H9 (cell line): ENCODE measurements at regions not wholly inside any gene's neighbourhood (a gene's known extent, or its start where the extent isn't known, plus 50 kb on each side); places are given as distances from the start of the nearest gene placed in this dataset.

Source experiments
- DNase-seq: peaks from one replicate; pipeline ENCODE4 v3.0.0-alpha.2; 2017
- H2AFZ ChIP-seq: one replicate; pipeline ENCODE4 v1.6.1; 2013; ENCODE audit warnings: mild to moderate bottlenecking, low read length, control low read depth, moderate library complexity
- H2AK5ac ChIP-seq: 2 replicates; pipeline ENCODE4 v1.6.1; 2013; ENCODE audit warnings: low read length, control low read depth, mixed read lengths; ENCODE audit not compliant: insufficient read length
- H2BK120ac ChIP-seq: one replicate; pipeline ENCODE4 v1.6.1; 2013; ENCODE audit warnings: low read depth, mild to moderate bottlenecking, low read length, control low read depth, inconsistent platforms; ENCODE audit not compliant: poor library complexity, severe bottlenecking
- H2BK12ac ChIP-seq: 2 replicates; pipeline ENCODE4 v1.6.1; 2013; ENCODE audit warnings: low read length, control low read depth, mixed read lengths, low read depth; ENCODE audit not compliant: insufficient read length
- H2BK15ac ChIP-seq: 2 replicates; pipeline ENCODE4 v1.6.1; 2013; ENCODE audit warnings: low read depth, low read length, control low read depth
- H2BK20ac ChIP-seq: one replicate; pipeline ENCODE4 v1.6.1; 2013; ENCODE audit warnings: low read depth, mild to moderate bottlenecking, low read length, control low read depth, inconsistent platforms; ENCODE audit not compliant: poor library complexity, severe bottlenecking
- H2BK5ac ChIP-seq: 2 replicates; pipeline ENCODE4 v1.6.1; 2013; ENCODE audit warnings: low read length, control low read depth, mixed read lengths; ENCODE audit not compliant: insufficient read length
- H3K14ac ChIP-seq: 2 replicates; pipeline ENCODE4 v1.6.1; 2013; ENCODE audit warnings: low read length, control low read depth; ENCODE audit not compliant: insufficient read depth
- H3K18ac ChIP-seq: 2 replicates; pipeline ENCODE4 v1.6.1; 2013; ENCODE audit warnings: low read depth, mild to moderate bottlenecking, mixed read lengths, low read length, control low read depth; ENCODE audit not compliant: insufficient read length
- H3K23ac ChIP-seq: 2 replicates; pipeline ENCODE4 v1.6.1; 2013; ENCODE audit warnings: low read length, control low read depth, mixed read lengths, low read depth; ENCODE audit not compliant: insufficient read length
- H3K23me2 ChIP-seq: 2 replicates; pipeline ENCODE4 v1.6.1; 2013; ENCODE audit warnings: low read depth, mild to moderate bottlenecking, mixed read lengths, low read length, control low read depth; ENCODE audit not compliant: insufficient read length, poor library complexity, severe bottlenecking
- H3K27ac ChIP-seq: 2 replicates; pipeline ENCODE4 v1.5.1; 2013; ENCODE audit warnings: low read length, control low read depth, mixed read lengths, low read depth; ENCODE audit not compliant: insufficient read length
- H3K27me3 ChIP-seq: 2 replicates; pipeline ENCODE4 v1.6.1; 2013; ENCODE audit warnings: low read length, control low read depth, inconsistent platforms; ENCODE audit not compliant: insufficient read depth
- H3K4ac ChIP-seq: 2 replicates; pipeline ENCODE4 v1.6.1; 2013; ENCODE audit warnings: low read depth, mild to moderate bottlenecking, control low read depth, inconsistent platforms, low read length, moderate library complexity
- H3K4me1 ChIP-seq: 2 replicates; pipeline ENCODE4 v1.6.1; 2013; ENCODE audit warnings: low read length, control low read depth, inconsistent platforms; ENCODE audit not compliant: insufficient read depth
- H3K4me2 ChIP-seq: 2 replicates; pipeline ENCODE4 v1.6.1; 2013; ENCODE audit warnings: low read length, control low read depth, mixed read lengths; ENCODE audit not compliant: insufficient read length, insufficient read depth
- H3K56ac ChIP-seq: 2 replicates; pipeline ENCODE4 v1.6.1; 2013; ENCODE audit warnings: low read depth, mild to moderate bottlenecking, mixed read lengths, low read length, control low read depth; ENCODE audit not compliant: insufficient read length
- H3K79me1 ChIP-seq: 2 replicates; pipeline ENCODE4 v1.6.1; 2013; ENCODE audit warnings: low read depth, mild to moderate bottlenecking, moderate library complexity, low read length, control low read depth, inconsistent platforms; ENCODE audit not compliant: insufficient read depth, poor library complexity, severe bottlenecking
- H3K79me2 ChIP-seq: 2 replicates; pipeline ENCODE4 v1.6.1; 2013; ENCODE audit warnings: low read length, control low read depth, inconsistent platforms; ENCODE audit not compliant: insufficient read depth
- H3K9ac ChIP-seq: 2 replicates; pipeline ENCODE4 v1.6.1; 2013; ENCODE audit warnings: low read length, control low read depth, mixed read lengths; ENCODE audit not compliant: insufficient read length; ENCODE audit errors: extremely low read depth
- H3K9me3 ChIP-seq: one replicate; pipeline ENCODE4 v1.6.1; 2013; ENCODE audit warnings: low read depth, low read length, inconsistent platforms; ENCODE audit not compliant: control insufficient read depth
- H3T11ph ChIP-seq: one replicate; pipeline ENCODE4 v1.6.1; 2013; ENCODE audit warnings: mild to moderate bottlenecking, low read length, control low read depth, inconsistent platforms
- H4K20me1 ChIP-seq: one replicate; pipeline ENCODE4 v1.6.1; 2013; ENCODE audit not compliant: control insufficient read depth, insufficient read length, insufficient read depth
- H4K5ac ChIP-seq: 2 replicates; pipeline ENCODE4 v1.6.1; 2013; ENCODE audit warnings: low read depth, mild to moderate bottlenecking, mixed read lengths, low read length, control low read depth; ENCODE audit not compliant: insufficient read length
- H4K8ac ChIP-seq: replicated peaks from 2 replicates; pipeline ENCODE4 v1.6.1; 2013; ENCODE audit warnings: low read length, control low read depth, mixed read lengths, low read depth; ENCODE audit not compliant: insufficient read length
- H4K91ac ChIP-seq: 2 replicates; pipeline ENCODE4 v1.6.1; 2013; ENCODE audit warnings: low read depth, mild to moderate bottlenecking, moderate library complexity, mixed read lengths, low read length, control low read depth; ENCODE audit not compliant: insufficient read length
- H3K27ac Mint-ChIP-seq, 3 experiments: 2 replicates in 2 of 3; 3 replicates in 1 of 3; pipeline ENCODE4 v1.8.0; 2020 to 2021; ENCODE audit warnings: mixed read lengths in 3 of 3, mild to moderate bottlenecking in 1 of 3, moderate library complexity in 1 of 3
- H3K27me3 Mint-ChIP-seq: 2 replicates; pipeline ENCODE4 v1.8.0; 2021; ENCODE audit warnings: low read depth, mild to moderate bottlenecking, moderate library complexity, mixed read lengths
- H3K36me3 Mint-ChIP-seq, 3 experiments: 2 replicates in 2 of 3; 3 replicates in 1 of 3; pipeline ENCODE4 v1.8.0; 2020 to 2021; ENCODE audit warnings: low read depth in 3 of 3, mixed read lengths in 3 of 3; ENCODE audit not compliant: insufficient read depth in 1 of 3
- H3K4me1 Mint-ChIP-seq, 2 experiments: 2 replicates each; pipeline ENCODE4 v1.8.0; 2020; ENCODE audit warnings: mixed read lengths in 2 of 2
- H3K4me3 Mint-ChIP-seq, 2 experiments: 2 replicates in 1 of 2; 3 replicates in 1 of 2; pipeline ENCODE4 v1.8.0; 2020 to 2021; ENCODE audit warnings: mild to moderate bottlenecking in 2 of 2, mixed read lengths in 2 of 2, moderate library complexity in 1 of 2
- H3K9me3 Mint-ChIP-seq, 2 experiments: 2 replicates in 1 of 2; 3 replicates in 1 of 2; pipeline ENCODE4 v1.8.0; 2020; ENCODE audit warnings: mild to moderate bottlenecking in 2 of 2, mixed read lengths in 2 of 2, moderate library complexity in 1 of 2
- WGBS: extraction: QIAGEN DNeasy Blood & Tissue Kit; methylation state at CpG from one replicate; pipeline ENCODE4 v1.1.7; 2013; ENCODE audit warnings: missing lambda C conversion rate, low lambda C conversion rate, mixed read lengths; ENCODE audit not compliant: insufficient read length; ENCODE audit errors: extremely low coverage; 5-methylcytosine and 5-hydroxymethylcytosine counted together
- TF ChIP-seq, protein P1 (sequence below): fragments of 200-600 bp; sonication (generic); conservative IDR thresholded peaks from 3 replicates; pipeline ENCODE4 v1.8.0; 2021; ENCODE audit warnings: antibody characterized with exemption, mild to moderate bottlenecking

DNA sequence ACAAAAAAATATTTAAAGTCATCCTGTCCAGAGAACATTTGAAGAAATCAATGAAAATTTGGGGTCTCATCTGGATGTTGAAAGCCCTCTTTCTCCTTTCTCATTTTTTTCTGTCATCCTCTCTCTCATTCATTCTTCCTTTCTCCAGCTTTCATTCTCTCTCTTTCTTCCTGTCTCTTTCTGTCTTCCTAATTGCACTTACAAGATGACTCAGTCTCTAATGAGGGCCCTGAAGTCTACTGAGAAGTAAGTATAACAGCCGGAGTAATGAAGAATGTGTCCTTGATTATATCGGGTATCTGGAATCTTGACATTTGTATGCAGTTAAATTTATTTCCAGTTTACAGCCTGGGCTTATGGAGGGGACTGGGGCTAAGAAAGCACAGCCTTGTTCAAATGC is 232.2 kb upstream of the SULF2 start:
- Mint-ChIP-seq H3K4me1 (peaks cover 11 to 12% of the 10 kb centered on the region in 2 experiments), H3K27ac (no peak overlapping the region), H3K4me3 (no peak overlapping the region), H3K9me3 (peaks cover 3 to 12% of the 10 kb centered on the region in 2 experiments; a peak in 4 of 5 replicates), H3K36me3 (peaks cover 0 to 15% (median 5%) of the 10 kb centered on the region in 3 experiments; a peak in 5 of 7 replicates), H3K27me3 (peaks cover 5% of the 10 kb centered on the region; the same call in 1 of the 2 replicates)
- Histone ChIP-seq H2AK5ac (no peak overlapping the region), H3K9ac (no peak overlapping the region), H4K5ac (no peak overlapping the region), H2AFZ (no peak overlapping the region), H2BK15ac (no peak overlapping the region), H3K18ac (no peak overlapping the region), H3K79me1 (no peaks in the 10 kb centered on the region), H2BK5ac (no peak overlapping the region), H2BK20ac (no peak overlapping the region), H3K4me1 (no peaks in the 10 kb centered on the region), H4K8ac (no peak overlapping the region), H3K4ac (no peak overlapping the region), H3T11ph (no peak overlapping the region), H3K14ac (no peak overlapping the region), H3K23me2 (no peaks in the 10 kb centered on the region), H3K79me2 (no peaks in the 10 kb centered on the region), H3K27ac (no peak overlapping the region), H4K91ac (no peak overlapping the region), H3K9me3 (no peaks in the 10 kb centered on the region), H2BK120ac (no peak overlapping the region), H2BK12ac (no peak overlapping the region), H4K20me1 (no peaks in the 10 kb centered on the region), H3K23ac (no peak overlapping the region), H3K27me3 (no peaks in the 10 kb centered on the region), H3K56ac (no peak overlapping the region), H3K4me2 (no peak overlapping the region)
- no CpG with 5 or more reads among the region's 2 CpGs for WGBS
- DNase-seq, result no peak
- TF ChIP-seq, protein P1, sequence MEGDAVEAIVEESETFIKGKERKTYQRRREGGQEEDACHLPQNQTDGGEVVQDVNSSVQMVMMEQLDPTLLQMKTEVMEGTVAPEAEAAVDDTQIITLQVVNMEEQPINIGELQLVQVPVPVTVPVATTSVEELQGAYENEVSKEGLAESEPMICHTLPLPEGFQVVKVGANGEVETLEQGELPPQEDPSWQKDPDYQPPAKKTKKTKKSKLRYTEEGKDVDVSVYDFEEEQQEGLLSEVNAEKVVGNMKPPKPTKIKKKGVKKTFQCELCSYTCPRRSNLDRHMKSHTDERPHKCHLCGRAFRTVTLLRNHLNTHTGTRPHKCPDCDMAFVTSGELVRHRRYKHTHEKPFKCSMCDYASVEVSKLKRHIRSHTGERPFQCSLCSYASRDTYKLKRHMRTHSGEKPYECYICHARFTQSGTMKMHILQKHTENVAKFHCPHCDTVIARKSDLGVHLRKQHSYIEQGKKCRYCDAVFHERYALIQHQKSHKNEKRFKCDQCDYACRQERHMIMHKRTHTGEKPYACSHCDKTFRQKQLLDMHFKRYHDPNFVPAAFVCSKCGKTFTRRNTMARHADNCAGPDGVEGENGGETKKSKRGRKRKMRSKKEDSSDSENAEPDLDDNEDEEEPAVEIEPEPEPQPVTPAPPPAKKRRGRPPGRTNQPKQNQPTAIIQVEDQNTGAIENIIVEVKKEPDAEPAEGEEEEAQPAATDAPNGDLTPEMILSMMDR, result no peak
